ACC112 (cell line): ENCODE measurements at regions not wholly inside any gene's neighbourhood (a gene's known extent, or its start where the extent isn't known, plus 50 kb on each side); places are given as distances from the start of the nearest gene placed in this dataset.

Experiments
- H2AFZ ChIP-seq: fragments of 200-600 bp; sonication (generic); one replicate; pipeline ENCODE4 v1.6.0; 2017; ENCODE audit warnings: antibody characterized with exemption, low read length; ENCODE audit not compliant: unreplicated experiment
- H3K27ac ChIP-seq: fragments of 200-600 bp; sonication (generic); 2 replicates; pipeline ENCODE4 v1.5.1; 2014; ENCODE audit warnings: low read depth, mild to moderate bottlenecking, antibody characterized with exemption, low read length, moderate library complexity
- H3K27me3 ChIP-seq: fragments of 200-600 bp; sonication (generic); 2 replicates; pipeline ENCODE4 v1.6.1; 2014; ENCODE audit warnings: mild to moderate bottlenecking, antibody characterized with exemption, low read length, moderate library complexity, mixed read lengths; ENCODE audit not compliant: insufficient read depth
- H3K36me3 ChIP-seq: fragments of 200-600 bp; sonication (generic); 2 replicates; pipeline ENCODE4 v1.6.1; 2016; ENCODE audit warnings: mild to moderate bottlenecking, antibody characterized with exemption, low read length, moderate library complexity, mixed read lengths; ENCODE audit not compliant: insufficient read depth
- H3K4me1 ChIP-seq: fragments of 200-600 bp; sonication (generic); one replicate; pipeline ENCODE4 v1.6.1; 2016; ENCODE audit warnings: low read length, mixed read lengths; ENCODE audit not compliant: insufficient read depth, unreplicated experiment, control insufficient read depth
- H3K4me3 ChIP-seq: fragments of 200-600 bp; sonication (generic); 2 replicates; pipeline ENCODE4 v1.5.1; 2014; ENCODE audit warnings: mild to moderate bottlenecking, low read depth, low read length
- H3K79me2 ChIP-seq: fragments of 200-600 bp; sonication (generic); one replicate; pipeline ENCODE4 v1.6.0; 2016; ENCODE audit warnings: low read length; ENCODE audit not compliant: control insufficient read depth, unreplicated experiment, insufficient read depth

DNA sequence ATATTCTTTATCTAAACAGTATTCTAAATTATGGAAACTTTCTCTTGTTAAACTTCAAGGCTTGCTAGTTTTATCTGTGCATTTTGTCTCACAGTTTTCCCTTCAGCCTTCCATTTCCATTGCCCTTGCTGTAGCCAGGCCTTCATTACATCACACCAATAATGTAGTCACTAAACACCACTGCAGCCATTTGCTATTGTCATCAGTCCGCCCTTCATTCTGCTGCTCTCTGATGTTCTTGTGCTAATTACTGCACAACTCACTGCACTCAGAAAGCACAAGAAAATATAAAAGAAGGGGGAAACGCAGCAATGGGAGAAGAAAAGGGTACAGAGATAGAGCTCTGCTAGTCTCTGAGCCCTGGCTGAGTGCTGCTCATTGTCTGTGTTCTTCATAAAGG, 239.6 kb upstream of the FSTL5 start:
- Histone ChIP-seq H3K36me3 (no peaks in the 10 kb centered on the region), H3K27me3 (no peaks in the 10 kb centered on the region), H2AFZ (no peak overlapping the region), H3K79me2 (no peaks in the 10 kb centered on the region), H3K4me1 (no peaks in the 10 kb centered on the region), H3K27ac (no peak overlapping the region), H3K4me3 (no peak overlapping the region)

DNA sequence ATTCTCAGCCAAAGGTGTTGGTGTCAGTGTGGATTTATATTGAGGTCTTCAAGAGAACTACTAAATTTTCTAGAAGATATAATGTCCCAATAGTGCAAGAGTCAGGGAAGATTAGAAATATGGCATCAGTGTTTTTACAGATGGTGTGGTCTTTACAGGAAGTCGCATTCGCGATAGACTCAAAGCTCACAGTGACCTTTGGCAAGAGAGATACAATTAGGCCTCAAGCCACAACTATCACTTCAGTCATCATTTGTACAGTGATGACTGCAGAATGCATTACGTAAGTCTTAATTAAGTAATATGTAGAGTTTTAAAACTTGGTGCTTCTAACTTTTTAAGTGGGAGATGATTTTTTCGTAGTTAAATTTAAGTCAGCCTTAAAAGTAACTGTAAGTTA, 237.2 kb upstream of the FSTL5 start:
- no peaks in the 10 kb centered on the region for H3K36me3 ChIP-seq
- no peak overlapping the region for H3K27ac ChIP-seq
- no peak overlapping the region for H2AFZ ChIP-seq
- H3K27me3 ChIP-seq: no peaks in the 10 kb centered on the region
- H3K79me2 ChIP-seq: no peaks in the 10 kb centered on the region
- H3K4me3 ChIP-seq: no peak overlapping the region
- H3K4me1 ChIP-seq: no peaks in the 10 kb centered on the region

- Histone ChIP-seq H3K4me3 (no peak overlapping the region), H3K27ac (no peak overlapping the region), H3K79me2 (no peaks in the 10 kb centered on the region), H2AFZ (no peak overlapping the region), H3K36me3 (no peaks in the 10 kb centered on the region), H3K4me1 (no peaks in the 10 kb centered on the region), H3K27me3 (no peaks in the 10 kb centered on the region)
Observed at GRCh38 chr4:162392946-162393345, 229.1 kb upstream of the FSTL5 start.

- H3K27me3 ChIP-seq: no peaks in the 10 kb centered on the region
- no peak overlapping the region for H3K27ac ChIP-seq
- no peaks in the 10 kb centered on the region for H3K79me2 ChIP-seq
- no peak overlapping the region for H3K4me3 ChIP-seq
- H2AFZ ChIP-seq: no peak overlapping the region
- H3K4me1 ChIP-seq: no peaks in the 10 kb centered on the region
- no peaks in the 10 kb centered on the region for H3K36me3 ChIP-seq
Observed at GRCh38 chr4:162366146-162366545, 202.3 kb upstream of the FSTL5 start.

DNA sequence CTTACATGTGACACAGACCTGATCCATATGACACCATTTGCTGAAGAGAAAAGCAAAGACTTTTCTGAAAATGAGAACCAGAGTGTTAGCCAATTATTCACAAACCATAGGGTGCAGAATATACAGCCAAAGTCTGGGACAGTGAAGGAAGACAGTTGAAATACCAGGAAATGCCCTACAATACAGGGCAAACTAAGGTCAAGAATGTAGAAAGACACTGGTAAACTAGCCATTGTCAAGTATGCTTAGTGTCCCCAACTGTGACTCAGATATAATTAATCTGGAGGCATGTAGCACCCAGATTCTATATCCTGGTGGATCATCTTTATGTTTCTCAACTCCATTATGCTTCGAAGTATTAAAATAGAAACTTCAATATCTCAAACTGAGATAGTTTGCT, 200.9 kb upstream of the FSTL5 start:
- Histone ChIP-seq H3K27ac (no peak overlapping the region), H3K4me3 (no peak overlapping the region), H3K4me1 (no peaks in the 10 kb centered on the region), H3K27me3 (no peaks in the 10 kb centered on the region), H3K79me2 (no peaks in the 10 kb centered on the region), H3K36me3 (no peaks in the 10 kb centered on the region), H2AFZ (no peak overlapping the region)

- Histone ChIP-seq H3K27me3 (no peaks in the 10 kb centered on the region), H3K27ac (no peak overlapping the region), H3K79me2 (no peaks in the 10 kb centered on the region), H3K4me1 (no peaks in the 10 kb centered on the region), H3K36me3 (no peaks in the 10 kb centered on the region), H2AFZ (no peak overlapping the region), H3K4me3 (no peak overlapping the region)
Observed at GRCh38 chr4:162360369-162361149, 196.8 kb upstream of the FSTL5 start.

- no peaks in the 10 kb centered on the region for H3K79me2 ChIP-seq
- H3K4me3 ChIP-seq: no peak overlapping the region
- no peak overlapping the region for H2AFZ ChIP-seq
- H3K4me1 ChIP-seq: no peaks in the 10 kb centered on the region
- no peaks in the 10 kb centered on the region for H3K27me3 ChIP-seq
- H3K36me3 ChIP-seq: no peaks in the 10 kb centered on the region
- no peak overlapping the region for H3K27ac ChIP-seq
Observed at GRCh38 chr4:162356181-162356580, 192.4 kb upstream of the FSTL5 start.

DNA sequence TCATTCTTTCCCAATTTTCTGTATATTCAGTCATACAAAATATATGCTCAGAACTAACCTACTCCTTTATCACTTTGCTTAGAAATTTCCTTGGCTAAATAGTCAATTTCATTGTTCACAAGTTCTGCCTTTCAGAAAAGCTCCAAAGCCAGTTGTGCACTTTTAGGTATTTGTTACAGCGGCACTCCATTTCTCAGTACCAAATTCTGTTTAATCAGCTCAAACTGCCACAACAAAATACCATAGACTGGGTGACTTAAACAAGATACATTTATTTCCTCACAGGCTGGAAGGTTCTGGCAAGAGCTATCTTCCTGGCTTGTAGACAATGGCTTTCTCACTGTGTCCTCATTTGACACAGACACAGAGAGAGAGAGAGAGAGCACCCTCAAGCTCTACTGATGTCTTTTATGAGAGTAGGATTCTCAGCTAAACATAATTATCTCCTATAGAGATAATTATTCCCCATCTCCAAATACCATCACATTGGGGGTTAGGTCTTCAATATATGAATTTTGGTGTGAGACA, 188.8 kb upstream of the FSTL5 start:
- no peaks in the 10 kb centered on the region for H3K4me1 ChIP-seq
- H3K36me3 ChIP-seq: no peaks in the 10 kb centered on the region
- H3K4me3 ChIP-seq: no peak overlapping the region
- no peaks in the 10 kb centered on the region for H3K27me3 ChIP-seq
- no peak overlapping the region for H3K27ac ChIP-seq
- H3K79me2 ChIP-seq: no peaks in the 10 kb centered on the region
- no peak overlapping the region for H2AFZ ChIP-seq

DNA sequence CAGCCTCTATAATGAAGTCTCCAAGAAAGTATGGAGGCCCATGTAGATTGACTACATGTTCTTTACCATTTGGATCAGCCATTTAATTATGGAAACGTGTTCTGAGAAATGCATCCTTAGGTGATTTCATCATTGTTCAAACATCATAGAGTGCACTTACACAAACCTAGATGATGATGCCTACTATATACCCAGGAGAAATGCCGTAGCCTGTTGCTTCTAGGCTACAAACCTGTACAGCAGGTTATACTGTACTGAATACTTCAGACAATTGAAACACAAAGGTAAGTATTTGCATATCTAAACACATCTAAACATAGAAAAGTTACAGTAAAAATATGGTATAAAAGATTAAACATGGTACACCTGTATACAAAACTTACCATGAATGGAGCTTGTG, 186.5 kb upstream of the FSTL5 start:
- H3K4me1 ChIP-seq: no peaks in the 10 kb centered on the region
- no peak overlapping the region for H2AFZ ChIP-seq
- no peaks in the 10 kb centered on the region for H3K79me2 ChIP-seq
- H3K27ac ChIP-seq: no peak overlapping the region
- no peak overlapping the region for H3K4me3 ChIP-seq
- no peaks in the 10 kb centered on the region for H3K36me3 ChIP-seq
- no peaks in the 10 kb centered on the region for H3K27me3 ChIP-seq

DNA sequence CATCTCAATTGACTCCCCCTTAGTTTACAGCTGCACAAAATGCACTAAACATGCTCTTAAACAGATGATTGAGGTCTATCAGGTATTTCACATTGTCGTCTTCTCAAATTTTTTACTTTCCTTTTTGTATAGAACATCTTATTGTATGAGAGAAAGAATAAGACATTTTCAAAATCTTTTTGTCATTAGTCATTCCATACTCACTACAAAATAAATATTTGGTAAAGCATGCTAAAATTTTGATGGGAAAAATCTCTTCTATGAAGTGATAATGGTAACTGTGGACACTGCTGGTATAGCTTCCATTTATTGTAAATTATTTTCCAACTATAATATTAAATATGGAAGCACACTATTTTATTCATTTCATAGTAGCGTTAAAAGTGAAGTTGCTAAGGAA, 185.6 kb upstream of the FSTL5 start:
- Histone ChIP-seq H2AFZ (no peak overlapping the region), H3K27me3 (no peaks in the 10 kb centered on the region), H3K4me3 (no peak overlapping the region)

GRCh38 chr4:162347842-162348213, 184.0 kb upstream of the FSTL5 start:
- no peak overlapping the region for H2AFZ ChIP-seq
- no peaks in the 10 kb centered on the region for H3K4me1 ChIP-seq
- no peaks in the 10 kb centered on the region for H3K36me3 ChIP-seq
- no peaks in the 10 kb centered on the region for H3K27me3 ChIP-seq
- H3K4me3 ChIP-seq: no peak overlapping the region
- no peaks in the 10 kb centered on the region for H3K79me2 ChIP-seq
- no peak overlapping the region for H3K27ac ChIP-seq

More for the DNA sequence above, 185.6 kb upstream of the FSTL5 start:
- no peaks in the 10 kb centered on the region for H3K36me3 ChIP-seq
- no peaks in the 10 kb centered on the region for H3K4me1 ChIP-seq
- H3K79me2 ChIP-seq: no peaks in the 10 kb centered on the region
- H3K27ac ChIP-seq: no peak overlapping the region
